Fibroblast of lung (primary cell): ENCODE measurements at regions not wholly inside any gene's neighbourhood (a gene's known extent, or its start where the extent isn't known, plus 50 kb on each side); places are given as distances from the start of the nearest gene placed in this dataset.
"Not testable (repeated sequence)": the region's sequence is repeated elsewhere in the genome, so short reads cannot be mapped to it uniquely, and the experiment has no call there.

Experiments used
- CTCF ChIP-seq, 2 donors: IDR thresholded peaks in 1 of 2; conservative IDR thresholded peaks in 1 of 2; 1 replicate in 1 of 2; 2 replicates in 1 of 2; pipeline ENCODE4 v1.5.1; 2011 to 2012; ENCODE audit warnings: low read length in 2 of 2, control low read depth in 1 of 2, inconsistent platforms in 1 of 2, low read depth in 1 of 2, mild to moderate bottlenecking in 1 of 2
- EZH2 ChIP-seq: IDR thresholded peaks from 2 replicates; pipeline ENCODE4 v1.5.1; 2012; ENCODE audit warnings: low read length, control low read depth, mild to moderate bottlenecking; ENCODE audit errors: missing control alignments

GRCh38 chr1:79894129-79894528, 887.6 kb upstream of the ADGRL4 start:
- TF ChIP-seq CTCF (conservative IDR thresholded peaks at IDR 0.05 in 1 of 2, IDR thresholded peaks at IDR 0.05 in 1 of 2; ENCODE audit: low read depth in 1 of 2, low read length in 2 of 2); EZH2: not testable (repeated sequence)
